ENCODE measurements at regions not wholly inside any gene's neighbourhood (a gene's known extent, or its start where the extent isn't known, plus 50 kb on each side); places are given as distances from the start of the nearest gene placed in this dataset.
"Not testable (repeated sequence)": the region's sequence is repeated elsewhere in the genome, so short reads cannot be mapped to it uniquely, and the experiment has no call there.

GRCh38 chr7:140283472-140283871 lies 106.7 kb upstream of the KDM7A start:
- DNase-seq (ENCODE audit: low read depth), result no peak

- no peak for DNase-seq (ENCODE audit: low read depth)
These were observed 105.2 kb upstream of the KDM7A start for GRCh38 chr7:140281960-140282359.

DNA sequence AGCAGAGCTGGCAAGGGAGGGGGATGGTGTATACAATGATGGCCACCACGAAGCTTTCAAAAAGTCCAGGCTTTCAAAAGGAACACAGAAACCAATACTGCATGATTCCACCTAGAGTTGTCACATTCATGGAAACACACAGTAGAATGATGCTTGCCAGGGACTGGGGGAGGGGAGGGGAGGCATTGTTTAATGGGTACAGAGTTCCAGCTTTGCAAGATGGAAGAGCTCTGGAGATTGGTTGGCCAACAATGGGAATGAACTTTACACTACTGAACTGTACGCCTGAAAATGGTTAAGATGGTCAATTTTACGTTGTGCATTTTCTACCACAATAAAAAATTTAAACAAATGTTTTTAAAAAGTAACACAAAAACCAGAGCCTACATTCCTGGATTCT lies 104.5 kb upstream of the KDM7A start:
- DNase-seq (ENCODE audit: low read depth), result no peak

DNA sequence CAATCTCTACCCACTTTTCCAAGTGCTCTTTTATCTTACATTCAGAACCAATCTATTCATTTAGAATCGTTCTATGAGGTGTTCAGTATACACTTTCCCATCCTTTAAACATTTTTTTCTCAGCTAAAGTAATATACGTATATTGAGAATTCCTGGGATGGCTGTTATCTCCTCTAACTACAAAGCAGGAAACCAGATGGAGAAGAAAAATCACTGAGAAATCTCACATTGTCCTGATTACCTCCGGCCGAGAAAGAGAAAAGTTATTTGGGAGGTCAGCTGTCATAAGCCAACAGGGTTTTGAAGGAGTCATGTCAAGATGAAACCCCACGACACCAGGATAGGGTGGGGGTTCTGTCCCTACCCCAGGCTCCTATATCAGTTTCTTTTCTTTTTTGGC lies 99.2 kb upstream of the KDM7A start:
- DNase-seq (ENCODE audit: low read depth), result no peak

DNA sequence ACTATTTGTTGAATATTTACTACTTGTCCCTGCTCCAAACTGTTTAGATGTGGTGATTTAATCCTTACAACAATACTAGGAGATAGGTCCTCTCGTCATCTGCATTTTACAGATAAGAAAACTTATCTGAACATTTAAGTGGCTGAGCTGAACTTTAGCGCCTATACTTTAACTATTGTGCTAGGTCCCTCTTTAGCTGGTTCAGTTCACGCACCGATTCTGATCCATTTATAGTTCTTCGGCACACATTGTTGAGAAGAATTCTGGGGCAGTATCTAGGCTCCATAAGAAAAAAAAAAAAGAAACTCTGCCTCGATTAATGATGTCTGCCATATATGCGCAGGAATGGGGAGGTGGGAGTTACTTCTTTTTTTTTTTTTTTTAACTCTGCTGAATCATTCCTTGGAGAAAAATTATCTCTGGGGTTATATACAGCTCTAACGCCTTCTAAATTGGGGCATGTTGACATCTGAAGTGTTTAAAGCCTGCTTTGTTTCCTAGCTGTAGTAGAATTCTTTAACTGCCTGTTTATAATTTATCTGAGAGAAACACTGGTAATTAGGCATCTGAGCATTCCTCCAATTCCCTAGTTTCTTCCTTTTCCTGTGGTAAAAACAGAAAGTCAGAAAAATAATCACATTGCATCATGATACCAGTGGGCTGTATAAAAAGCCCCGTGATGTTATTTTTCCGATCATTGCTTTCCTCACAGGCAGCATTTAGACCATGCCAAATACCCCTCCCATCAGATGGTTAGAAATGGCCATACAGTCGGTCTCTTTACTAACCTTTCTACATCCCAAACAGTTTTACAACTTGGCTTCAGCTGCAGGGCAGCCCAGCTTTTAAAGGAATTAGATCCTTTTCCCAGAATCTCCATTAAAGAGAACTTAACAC lies 98.5 kb upstream of the KDM7A start:
- no peak for DNase-seq (ENCODE audit: low read depth)

DNA sequence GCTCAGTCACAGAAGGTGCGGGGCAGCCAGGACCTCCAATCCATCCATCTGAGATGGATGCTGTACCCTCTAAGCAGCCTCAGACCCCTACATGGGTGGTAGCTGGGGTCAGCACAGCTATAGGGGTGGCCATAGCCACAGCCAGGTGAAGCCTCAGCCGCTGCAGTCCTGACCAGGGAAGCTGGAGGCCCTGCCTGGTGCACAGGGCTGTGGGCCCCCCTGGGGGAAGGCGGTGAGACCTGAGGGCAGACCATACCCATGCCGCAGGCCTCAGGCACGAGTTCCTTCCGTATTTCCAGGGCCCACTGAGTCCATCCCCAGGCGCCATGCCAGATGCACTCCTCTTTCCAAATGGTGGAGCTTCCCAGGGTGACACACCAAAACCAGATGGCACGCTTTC lies 96.6 kb upstream of the KDM7A start:
- no peak for DNase-seq (ENCODE audit: low read depth)

GRCh38 chr7:140271643-140271968 lies 94.8 kb upstream of the KDM7A start:
- DNase-seq (ENCODE audit: low read depth), result not testable (repeated sequence)

GRCh38 chr7:140269004-140269638 lies 92.3 kb upstream of the KDM7A start:
- DNase-seq (ENCODE audit: low read depth), result no peak

DNA sequence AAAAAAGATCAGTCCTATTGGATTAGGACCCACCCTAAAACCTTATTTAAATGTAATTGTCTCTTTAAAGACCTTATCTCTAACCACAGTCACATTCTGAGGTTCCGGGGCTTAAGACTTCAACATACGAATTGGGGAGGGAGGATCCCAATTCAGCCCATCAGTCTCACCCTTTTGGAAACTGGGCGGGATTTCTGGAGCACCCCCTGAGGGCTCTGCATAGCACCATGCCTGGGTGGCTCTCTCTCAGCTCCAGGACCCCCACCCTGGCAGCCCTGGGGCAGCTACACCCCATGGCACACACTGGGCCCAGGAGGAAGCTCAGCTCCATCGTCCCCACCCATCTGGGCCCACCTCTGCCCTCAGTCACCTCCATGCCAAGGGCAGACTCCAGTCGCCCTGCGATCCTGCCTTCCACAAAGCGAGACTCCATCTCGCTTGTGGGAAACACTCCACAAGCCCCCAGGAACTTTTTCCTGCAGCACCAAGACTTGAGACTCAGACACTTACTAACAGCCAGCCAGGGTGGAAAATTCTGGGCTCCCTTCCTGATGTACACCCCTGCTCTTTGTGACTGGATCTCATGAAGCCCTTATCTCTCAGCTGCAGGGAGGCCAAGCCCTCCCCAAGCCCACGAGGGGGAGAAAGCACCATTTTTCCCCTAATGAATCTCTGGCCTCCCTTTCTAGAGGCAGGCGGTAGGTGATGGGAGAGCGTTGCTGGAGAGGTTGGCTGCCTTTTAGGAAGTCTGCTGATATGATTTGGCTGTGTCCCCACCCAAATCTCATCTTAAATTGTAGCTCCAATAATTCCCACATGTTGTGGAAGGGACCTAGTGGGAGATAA lies 90.8 kb upstream of the KDM7A start:
- DNase-seq (ENCODE audit: low read depth), result no peak

- no peak for DNase-seq (ENCODE audit: low read depth)
These were observed 86.5 kb upstream of the KDM7A start for GRCh38 chr7:140263277-140263676.

- DNase-seq (ENCODE audit: low read depth), result no peak
These were observed 85.6 kb upstream of the KDM7A start for GRCh38 chr7:140262242-140262903.

GRCh38 chr7:140261522-140261921 lies 84.7 kb upstream of the KDM7A start:
- no peak for DNase-seq (ENCODE audit: low read depth)

GRCh38 chr7:140261105-140261486 lies 84.3 kb upstream of the KDM7A start:
- DNase-seq (ENCODE audit: low read depth), result no peak

- no peak for DNase-seq (ENCODE audit: low read depth)
These were observed 83.7 kb upstream of the KDM7A start for GRCh38 chr7:140260352-140261104.

DNA sequence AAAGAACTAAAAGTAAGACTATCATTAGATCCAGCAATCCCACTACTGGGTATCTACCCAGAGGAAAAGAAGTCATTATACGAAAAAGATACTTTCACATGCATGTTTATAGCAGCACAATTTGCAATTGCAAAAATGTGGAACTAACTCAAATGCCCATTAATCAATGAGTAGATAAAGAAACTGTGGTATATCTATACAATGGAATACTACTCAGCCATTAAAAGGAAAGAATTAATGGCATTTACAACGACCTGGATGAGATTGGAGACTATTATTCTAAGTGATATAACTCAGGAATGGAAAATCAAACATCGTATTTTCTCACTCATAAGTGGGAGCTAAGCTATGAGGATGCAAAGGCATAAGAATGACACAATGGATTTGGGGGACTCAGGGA lies 80.5 kb upstream of the KDM7A start:
- DNase-seq (ENCODE audit: low read depth), result not testable (repeated sequence)

- DNase-seq (ENCODE audit: low read depth), result not testable (repeated sequence)
These were observed 78.2 kb upstream of the KDM7A start for GRCh38 chr7:140254976-140255375.

GRCh38 chr7:140249036-140249806 lies 72.4 kb upstream of the KDM7A start:
- DNase-seq (ENCODE audit: low read depth), result no peak

DNA sequence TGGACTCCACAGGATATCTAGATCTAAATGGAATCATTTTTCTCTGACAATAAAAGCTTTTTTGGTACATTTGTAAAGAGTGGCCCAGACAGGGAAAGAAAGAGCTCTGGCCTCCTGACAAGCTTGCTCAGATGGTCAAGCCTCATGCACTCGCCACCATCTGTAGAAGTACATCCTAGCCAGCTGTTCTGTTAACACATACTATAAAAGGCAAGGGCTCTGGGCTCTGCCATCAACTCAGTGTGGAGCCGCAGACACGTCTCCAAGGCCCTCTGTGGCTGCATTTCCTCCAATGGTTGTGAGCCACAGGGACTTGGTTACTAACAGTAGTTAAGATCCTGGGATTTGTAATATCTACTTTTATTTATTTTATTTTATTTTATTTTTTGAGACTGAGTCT lies 70.8 kb upstream of the KDM7A start:
- DNase-seq (ENCODE audit: low read depth), result no peak

GRCh38 chr7:140245611-140246105 lies 68.9 kb upstream of the KDM7A start:
- no peak for DNase-seq (ENCODE audit: low read depth)

Data from activated T-cell treated with anti-CD3 and anti-CD28 coated beads for 24 hours (primary cell).